Head of caudate nucleus (tissue), 42 donors: ENCODE measurements at regions not wholly inside any gene's neighbourhood (a gene's known extent, or its start where the extent isn't known, plus 50 kb on each side); places are given as distances from the start of the nearest gene placed in this dataset.

Source experiments
- DNase-seq, 42 donors: peaks; one replicate each; pipeline versions ENCODE4 v3.0.0 to v3.0.0-alpha.2; 2020 to 2021; ENCODE audit warnings: mixed read lengths in 7 of 42
- intact Hi-C: fragments of 100-400 bp; cut with DNase I; formaldehyde crosslinking; loops from one replicate; pipeline ENCODE4 v1.15.0; 2022

GRCh38 chr3:13201851-13202250 lies 128.6 kb upstream of the IQSEC1 start:
- DNase-seq = no peak
- intact Hi-C loops = no loop called here

GRCh38 chr3:13200946-13201345 lies 127.7 kb upstream of the IQSEC1 start:
- intact Hi-C loops = no loop called here
- DNase-seq = peak in 2 of 42 donors; percentile 19 to 21

- intact Hi-C loops = no loop called here
- no peak for DNase-seq
Observed at GRCh38 chr3:13200465-13200864, 127.2 kb upstream of the IQSEC1 start.

DNA sequence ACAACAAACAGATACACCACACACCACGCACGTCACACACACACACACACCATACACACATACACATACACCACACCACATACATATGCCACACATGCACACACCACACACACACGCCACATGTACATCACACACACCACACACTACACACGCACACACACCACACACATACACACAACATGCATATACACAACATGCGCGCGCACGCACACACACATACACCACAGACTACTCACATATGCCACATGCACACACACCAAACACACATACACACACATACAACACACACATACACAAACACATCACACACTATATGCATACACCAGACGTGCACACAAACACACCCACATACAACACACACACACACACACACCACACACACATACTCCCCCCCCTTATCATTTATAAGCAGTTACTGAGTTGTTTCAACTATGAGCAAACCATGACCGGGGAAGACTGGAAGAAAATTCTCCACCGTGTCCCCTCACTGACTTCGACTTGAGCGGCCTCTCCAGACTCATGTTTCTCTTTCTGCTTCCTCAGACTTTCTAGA lies 126.7 kb upstream of the IQSEC1 start:
- intact Hi-C loops = no loop called here
- no peak for DNase-seq

GRCh38 chr3:13199006-13199776 lies 126.0 kb upstream of the IQSEC1 start:
- intact Hi-C loops = no loop called here

DNA sequence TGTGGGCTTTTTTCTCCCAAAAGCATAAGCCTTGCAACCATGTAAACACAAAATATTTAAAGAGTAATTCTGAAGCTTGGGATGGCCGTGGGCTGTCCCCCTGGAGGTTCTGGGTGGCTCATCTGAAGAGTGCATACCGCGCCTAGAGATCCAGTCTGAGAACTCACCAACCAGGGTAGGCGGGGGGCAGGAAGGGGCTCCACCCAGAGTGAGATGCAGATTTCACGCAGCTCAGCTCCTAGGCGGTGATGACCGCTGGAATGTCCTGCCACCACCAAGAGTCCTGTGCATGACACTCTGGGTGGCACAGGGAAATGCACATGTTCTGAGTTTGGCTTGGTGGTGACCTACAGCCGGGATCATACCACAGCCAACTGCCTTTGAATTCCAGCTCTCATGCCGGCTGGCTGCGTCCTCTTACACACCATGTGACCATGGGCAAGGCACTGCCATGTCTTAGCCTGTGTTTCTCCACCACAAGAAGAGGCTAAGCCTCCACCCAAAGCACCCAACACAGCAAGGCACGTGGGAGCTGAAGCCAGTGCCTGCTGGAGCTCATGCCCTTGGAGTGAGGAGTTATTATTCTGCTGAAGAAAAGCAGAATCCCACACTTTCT lies 125.1 kb upstream of the IQSEC1 start:
- intact Hi-C loops = no loop called here
- DNase-seq = no peak

More at GRCh38 chr3:13199006-13199776, 126.0 kb upstream of the IQSEC1 start:
- DNase-seq = no peak

GRCh38 chr3:13197795-13198194 lies 124.6 kb upstream of the IQSEC1 start:
- DNase-seq = no peak
- intact Hi-C loops = no loop called here

DNA sequence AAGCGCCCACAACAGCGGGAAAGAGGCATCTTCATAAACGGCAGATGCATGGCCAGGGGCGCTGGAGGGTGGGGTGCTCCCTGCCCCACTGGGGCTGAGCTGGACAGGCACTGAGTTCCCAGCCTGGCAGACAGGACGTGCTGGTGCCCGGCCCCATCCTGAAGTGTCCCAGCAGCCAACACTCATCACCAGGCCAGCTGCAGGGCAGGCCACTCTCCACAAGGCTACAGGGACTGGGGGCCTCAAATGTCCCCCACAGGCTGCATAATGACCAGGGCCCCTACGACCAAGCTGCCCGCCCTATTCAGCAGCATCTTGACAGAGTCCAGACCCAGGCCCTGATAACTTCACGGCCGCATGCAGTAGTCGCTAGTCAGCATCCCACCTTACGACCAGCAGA lies 124.1 kb upstream of the IQSEC1 start:
- DNase-seq = no peak
- intact Hi-C loops = no loop called here

DNA sequence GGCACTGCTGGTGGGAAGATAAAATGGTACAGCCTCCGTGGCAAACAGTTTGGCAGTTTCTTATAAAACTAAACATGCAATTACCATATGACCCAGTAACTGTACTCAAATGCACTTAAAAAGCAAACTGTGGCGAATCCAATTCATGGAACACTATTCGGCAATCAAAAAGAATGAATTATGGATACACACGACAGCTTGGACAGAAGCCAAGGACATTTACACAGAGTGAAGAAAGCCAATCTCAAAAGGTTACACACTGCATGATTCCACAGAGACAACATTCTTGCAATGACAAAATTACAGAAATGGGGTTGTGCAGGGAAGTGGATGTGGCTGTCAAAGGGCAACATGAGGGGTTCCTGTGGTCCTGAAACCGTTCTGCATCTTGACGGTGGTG lies 122.1 kb upstream of the IQSEC1 start:
- DNase-seq = no peak
- intact Hi-C loops = no loop called here

- intact Hi-C loops = no loop called here
- DNase-seq = no peak
Observed at GRCh38 chr3:13194285-13195209, 121.3 kb upstream of the IQSEC1 start.

- intact Hi-C loops = no loop called here
- DNase-seq = no peak
Observed at GRCh38 chr3:13193320-13194284, 120.4 kb upstream of the IQSEC1 start.

GRCh38 chr3:13192471-13193213 lies 119.4 kb upstream of the IQSEC1 start:
- intact Hi-C loops = no loop called here
- DNase-seq = peak in 3 of 42 donors; percentile 8 to 18 (median 15)

DNA sequence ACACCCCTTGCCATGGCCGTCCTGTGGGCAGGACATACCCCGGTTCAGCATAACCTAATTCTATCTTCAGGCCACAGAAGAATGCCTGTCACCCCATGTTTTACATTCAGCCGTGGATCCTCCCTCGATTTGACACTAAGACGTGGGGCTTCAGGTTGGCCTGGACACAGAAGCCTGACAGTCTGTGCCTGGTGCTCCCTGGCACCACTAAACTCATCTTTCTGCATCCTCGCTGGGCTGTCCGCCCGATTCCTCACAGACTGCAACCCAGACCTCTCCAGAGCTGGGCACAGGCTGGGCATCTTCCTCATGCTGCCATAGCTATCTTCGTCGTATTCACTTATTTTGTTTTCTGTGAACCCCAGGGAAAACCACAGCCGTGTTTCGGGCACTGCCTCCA lies 117.8 kb upstream of the IQSEC1 start:
- intact Hi-C loops = no loop called here
- DNase-seq = no peak

- no peak for DNase-seq
Observed at GRCh38 chr3:13190378-13190765, 117.1 kb upstream of the IQSEC1 start.

GRCh38 chr3:13189639-13190377 lies 116.6 kb upstream of the IQSEC1 start:
- DNase-seq = no peak
- intact Hi-C loops = no loop called here

More at GRCh38 chr3:13190378-13190765, 117.1 kb upstream of the IQSEC1 start:
- intact Hi-C loops = no loop called here

DNA sequence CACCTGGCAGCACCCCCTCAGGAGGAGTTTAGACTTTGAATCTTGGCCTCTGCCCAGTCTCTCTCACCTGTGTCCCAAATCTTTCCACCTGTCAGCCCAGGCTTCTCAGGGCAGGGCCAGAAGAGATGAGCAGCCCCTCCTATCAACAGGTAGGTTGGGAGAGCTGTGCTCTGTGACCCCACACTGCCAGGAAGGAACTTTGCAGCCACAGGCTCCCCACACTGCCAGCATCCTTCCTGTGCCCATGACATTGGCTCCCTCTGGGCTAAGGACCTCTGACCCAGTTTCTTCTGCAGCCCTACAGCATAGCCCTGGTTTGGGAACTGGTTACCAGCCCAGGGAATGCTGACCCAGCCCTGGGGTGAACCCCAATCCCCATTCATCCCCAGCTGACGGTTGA lies 115.7 kb upstream of the IQSEC1 start:
- no peak for DNase-seq
- intact Hi-C loops = no loop called here

- intact Hi-C loops = no loop called here
- DNase-seq = no peak
Observed at GRCh38 chr3:13188181-13188779, 115.1 kb upstream of the IQSEC1 start.
